ENCODE measurements at regions not wholly inside any gene's neighbourhood (a gene's known extent, or its start where the extent isn't known, plus 50 kb on each side); places are given as distances from the start of the nearest gene placed in this dataset.

GRCh38 chr6:150686566-150686965 is 86.9 kb downstream of the PLEKHG1 start:
- TF ChIP-seq, protein P1, sequence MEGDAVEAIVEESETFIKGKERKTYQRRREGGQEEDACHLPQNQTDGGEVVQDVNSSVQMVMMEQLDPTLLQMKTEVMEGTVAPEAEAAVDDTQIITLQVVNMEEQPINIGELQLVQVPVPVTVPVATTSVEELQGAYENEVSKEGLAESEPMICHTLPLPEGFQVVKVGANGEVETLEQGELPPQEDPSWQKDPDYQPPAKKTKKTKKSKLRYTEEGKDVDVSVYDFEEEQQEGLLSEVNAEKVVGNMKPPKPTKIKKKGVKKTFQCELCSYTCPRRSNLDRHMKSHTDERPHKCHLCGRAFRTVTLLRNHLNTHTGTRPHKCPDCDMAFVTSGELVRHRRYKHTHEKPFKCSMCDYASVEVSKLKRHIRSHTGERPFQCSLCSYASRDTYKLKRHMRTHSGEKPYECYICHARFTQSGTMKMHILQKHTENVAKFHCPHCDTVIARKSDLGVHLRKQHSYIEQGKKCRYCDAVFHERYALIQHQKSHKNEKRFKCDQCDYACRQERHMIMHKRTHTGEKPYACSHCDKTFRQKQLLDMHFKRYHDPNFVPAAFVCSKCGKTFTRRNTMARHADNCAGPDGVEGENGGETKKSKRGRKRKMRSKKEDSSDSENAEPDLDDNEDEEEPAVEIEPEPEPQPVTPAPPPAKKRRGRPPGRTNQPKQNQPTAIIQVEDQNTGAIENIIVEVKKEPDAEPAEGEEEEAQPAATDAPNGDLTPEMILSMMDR (conservative IDR thresholded peaks at IDR 0.05; ENCODE audit: low read depth, low read length) = no peak
- Histone ChIP-seq H3K4me1 (ENCODE audit: low read depth, poor library complexity, severe bottlenecking) (no peaks in the 10 kb centered on the region), H3K4me2 (no peak overlapping the region), H3K27me3 (ENCODE audit: insufficient read depth, low read depth) (no peaks in the 10 kb centered on the region), H3K9ac (no peak overlapping the region), H3K36me3 (ENCODE audit: insufficient read depth) (no peaks in the 10 kb centered on the region), H3K27ac (no peak overlapping the region), H4K20me1 (ENCODE audit: insufficient read depth) (no peaks in the 10 kb centered on the region), H3K79me2 (ENCODE audit: insufficient read depth, low read depth) (no peaks in the 10 kb centered on the region), H3K4me3 (IDR thresholded peaks at IDR 0.05; ENCODE audit: insufficient read depth, low read depth, low read length) (no peak overlapping the region), H2AFZ (ENCODE audit: low read depth) (no peak overlapping the region)

- no peak overlapping the region for H2AFZ ChIP-seq (ENCODE audit: low read depth)
- no peaks in the 10 kb centered on the region for H4K20me1 ChIP-seq (ENCODE audit: insufficient read depth)
- H3K4me3 ChIP-seq (IDR thresholded peaks at IDR 0.05; ENCODE audit: insufficient read depth, low read depth, low read length) = no peak overlapping the region
- no peaks in the 10 kb centered on the region for H3K27me3 ChIP-seq (ENCODE audit: insufficient read depth, low read depth)
- TF ChIP-seq, protein P1 (conservative IDR thresholded peaks at IDR 0.05; ENCODE audit: low read depth, low read length) = no peak
- H3K36me3 ChIP-seq (ENCODE audit: insufficient read depth) = no peaks in the 10 kb centered on the region
- H3K27ac ChIP-seq = no peak overlapping the region
- H3K4me1 ChIP-seq (ENCODE audit: low read depth, poor library complexity, severe bottlenecking) = no peaks in the 10 kb centered on the region
- no peak overlapping the region for H3K9ac ChIP-seq
- H3K79me2 ChIP-seq (ENCODE audit: insufficient read depth, low read depth) = no peaks in the 10 kb centered on the region
- no peak overlapping the region for H3K4me2 ChIP-seq
Observed at GRCh38 chr6:150687508-150687907, 87.8 kb downstream of the PLEKHG1 start.

DNA sequence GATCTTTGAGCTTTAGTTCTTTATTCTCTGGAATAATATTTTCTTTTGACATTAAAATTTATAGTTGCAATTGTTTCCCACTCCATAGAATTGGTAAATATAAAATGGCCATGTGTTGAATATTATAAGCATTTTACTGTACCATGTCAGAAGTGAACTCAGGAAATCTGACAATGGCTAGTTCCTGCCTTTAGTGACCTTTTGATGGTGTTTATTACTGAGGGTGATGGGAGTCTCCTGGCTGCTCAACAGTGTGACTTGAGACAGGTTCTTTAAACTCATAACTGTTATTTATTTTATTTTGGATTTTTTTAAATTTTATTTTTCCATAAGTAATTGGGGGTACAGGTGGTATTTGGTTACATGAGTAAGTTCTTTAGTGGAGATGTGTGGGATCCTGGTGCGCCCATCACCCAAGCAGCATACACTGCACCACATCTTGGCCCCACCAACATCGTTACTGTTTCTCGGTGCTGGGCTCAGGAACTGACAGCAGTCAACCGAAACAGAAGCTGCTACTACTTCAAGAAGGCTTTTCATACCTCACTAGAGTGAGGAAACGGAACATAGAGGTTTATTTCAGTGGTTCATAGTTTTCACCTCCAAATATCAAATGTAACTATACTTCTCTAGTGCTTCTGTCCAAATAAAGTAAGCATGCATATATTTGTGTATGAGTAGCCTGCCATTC is 90.4 kb downstream of the PLEKHG1 start:
- Histone ChIP-seq H3K79me2 (ENCODE audit: insufficient read depth, low read depth) (no peaks in the 10 kb centered on the region), H3K27me3 (ENCODE audit: insufficient read depth, low read depth) (no peaks in the 10 kb centered on the region), H3K36me3 (ENCODE audit: insufficient read depth) (no peaks in the 10 kb centered on the region), H3K4me3 (IDR thresholded peaks at IDR 0.05; ENCODE audit: insufficient read depth, low read depth, low read length) (no peak overlapping the region), H3K27ac (no peak overlapping the region), H4K20me1 (ENCODE audit: insufficient read depth) (no peaks in the 10 kb centered on the region), H3K4me2 (no peak overlapping the region), H3K4me1 (ENCODE audit: low read depth, poor library complexity, severe bottlenecking) (no peaks in the 10 kb centered on the region), H2AFZ (ENCODE audit: low read depth) (no peak overlapping the region), H3K9ac (no peak overlapping the region)
- TF ChIP-seq, protein P1 (conservative IDR thresholded peaks at IDR 0.05; ENCODE audit: low read depth, low read length) = no peak

- Histone ChIP-seq H4K20me1 (ENCODE audit: insufficient read depth) (no peaks in the 10 kb centered on the region), H3K4me2 (no peak overlapping the region), H3K4me3 (IDR thresholded peaks at IDR 0.05; ENCODE audit: insufficient read depth, low read depth, low read length) (no peak overlapping the region), H3K9ac (no peak overlapping the region), H3K27me3 (ENCODE audit: insufficient read depth, low read depth) (no peaks in the 10 kb centered on the region), H3K27ac (no peak overlapping the region), H2AFZ (ENCODE audit: low read depth) (no peak overlapping the region), H3K79me2 (ENCODE audit: insufficient read depth, low read depth) (no peaks in the 10 kb centered on the region), H3K36me3 (ENCODE audit: insufficient read depth) (no peaks in the 10 kb centered on the region), H3K4me1 (ENCODE audit: low read depth, poor library complexity, severe bottlenecking) (no peaks in the 10 kb centered on the region)
- TF ChIP-seq, protein P1 (conservative IDR thresholded peaks at IDR 0.05; ENCODE audit: low read depth, low read length) = no peak
Observed at GRCh38 chr6:150690681-150691080, 91.0 kb downstream of the PLEKHG1 start.

Measured in KMS-11 (cell line).